IPS-18c (cell line): ENCODE measurements at regions not wholly inside any gene's neighbourhood (a gene's known extent, or its start where the extent isn't known, plus 50 kb on each side); places are given as distances from the start of the nearest gene placed in this dataset.

Source experiments
- H3K4me3 ChIP-seq: 2 replicates; pipeline ENCODE4 v1.7.0; 2013; ENCODE audit warnings: low read depth, mild to moderate bottlenecking, low read length, moderate library complexity; ENCODE audit not compliant: insufficient read depth
- H3K9me3 ChIP-seq: one replicate; pipeline ENCODE4 v1.6.1; 2013; ENCODE audit warnings: mild to moderate bottlenecking, low read length, moderate library complexity; ENCODE audit not compliant: control insufficient read depth, insufficient read depth

GRCh38 chr13:94968757-94969086, 256.4 kb upstream of the SOX21 start:
- Histone ChIP-seq H3K9me3 (peaks cover 2% of the 10 kb centered on the region), H3K4me3 (peak overlapping the region; percentile 73)

- H3K4me3 ChIP-seq, result peak overlapping the region; percentile 73
- peaks cover 2% of the 10 kb centered on the region for H3K9me3 ChIP-seq
Observed at GRCh38 chr13:94968040-94968756, 255.9 kb upstream of the SOX21 start.

GRCh38 chr13:94967183-94968039, 255.1 kb upstream of the SOX21 start:
- H3K4me3 ChIP-seq, result peak overlapping the region; percentile 73
- H3K9me3 ChIP-seq, result peaks cover 2% of the 10 kb centered on the region

- Histone ChIP-seq H3K9me3 (peaks cover 2% of the 10 kb centered on the region), H3K4me3 (no peak overlapping the region)
Observed at GRCh38 chr13:94966422-94966955, 254.1 kb upstream of the SOX21 start.

- Histone ChIP-seq H3K9me3 (no peaks in the 10 kb centered on the region), H3K4me3 (no peak overlapping the region)
Observed at GRCh38 chr13:94959626-94960025, 247.3 kb upstream of the SOX21 start.

- Histone ChIP-seq H3K9me3 (no peaks in the 10 kb centered on the region), H3K4me3 (no peak overlapping the region)
Observed at GRCh38 chr13:94956417-94957110, 244.2 kb upstream of the SOX21 start.

GRCh38 chr13:94952787-94953186, 240.4 kb upstream of the SOX21 start:
- H3K9me3 ChIP-seq, result no peaks in the 10 kb centered on the region
- no peak overlapping the region for H3K4me3 ChIP-seq

GRCh38 chr13:94950303-94950702, 238.0 kb upstream of the SOX21 start:
- no peaks in the 10 kb centered on the region for H3K9me3 ChIP-seq
- no peak overlapping the region for H3K4me3 ChIP-seq

- Histone ChIP-seq H3K9me3 (no peaks in the 10 kb centered on the region), H3K4me3 (no peak overlapping the region)
Observed at GRCh38 chr13:94947965-94948371, 235.6 kb upstream of the SOX21 start.

- Histone ChIP-seq H3K4me3 (no peak overlapping the region), H3K9me3 (no peaks in the 10 kb centered on the region)
Observed at GRCh38 chr13:94947392-94947791, 235.0 kb upstream of the SOX21 start.

- H3K9me3 ChIP-seq, result no peaks in the 10 kb centered on the region
- H3K4me3 ChIP-seq, result no peak overlapping the region
Observed at GRCh38 chr13:94946039-94946438, 233.7 kb upstream of the SOX21 start.

- Histone ChIP-seq H3K4me3 (no peak overlapping the region), H3K9me3 (no peaks in the 10 kb centered on the region)
Observed at GRCh38 chr13:94938124-94938523, 225.8 kb upstream of the SOX21 start.

GRCh38 chr13:94936633-94937032, 224.3 kb upstream of the SOX21 start:
- no peaks in the 10 kb centered on the region for H3K9me3 ChIP-seq
- H3K4me3 ChIP-seq, result no peak overlapping the region

GRCh38 chr13:94933936-94934335, 221.6 kb upstream of the SOX21 start:
- no peak overlapping the region for H3K4me3 ChIP-seq
- no peaks in the 10 kb centered on the region for H3K9me3 ChIP-seq

- no peaks in the 10 kb centered on the region for H3K9me3 ChIP-seq
- no peak overlapping the region for H3K4me3 ChIP-seq
Observed at GRCh38 chr13:94933230-94933751, 220.9 kb upstream of the SOX21 start.

GRCh38 chr13:94928127-94928775, 215.9 kb upstream of the SOX21 start:
- H3K9me3 ChIP-seq, result no peaks in the 10 kb centered on the region

GRCh38 chr13:94925263-94925662, 212.9 kb upstream of the SOX21 start:
- no peak overlapping the region for H3K4me3 ChIP-seq

More at GRCh38 chr13:94928127-94928775, 215.9 kb upstream of the SOX21 start:
- H3K4me3 ChIP-seq, result no peak overlapping the region

More at GRCh38 chr13:94925263-94925662, 212.9 kb upstream of the SOX21 start:
- H3K9me3 ChIP-seq, result no peaks in the 10 kb centered on the region
